GM20000 (cell line): ENCODE measurements at regions not wholly inside any gene's neighbourhood (a gene's known extent, or its start where the extent isn't known, plus 50 kb on each side); places are given as distances from the start of the nearest gene placed in this dataset.

ENCODE experiments used
- DNase-seq: peaks from one replicate; pipeline ENCODE4 v3.0.0; 2012; ENCODE audit warnings: low spot score
- CTCF ChIP-seq: IDR thresholded peaks from 2 replicates; pipeline ENCODE4 v1.5.1; 2012; ENCODE audit warnings: mild to moderate bottlenecking, control low read depth; ENCODE audit errors: extremely low read depth, missing control alignments

GRCh38 chr18:66764230-66764629 is 160.3 kb upstream of the CDH19 start:
- no peak for TF ChIP-seq CTCF

GRCh38 chr18:66761166-66761565 is 157.3 kb upstream of the CDH19 start:
- DNase-seq = no peak
- no peak for TF ChIP-seq CTCF

More at GRCh38 chr18:66764230-66764629, 160.3 kb upstream of the CDH19 start:
- DNase-seq = no peak

GRCh38 chr18:66760559-66760958 is 156.7 kb upstream of the CDH19 start:
- TF ChIP-seq CTCF = no peak
- DNase-seq = no peak

- TF ChIP-seq CTCF = no peak
- no peak for DNase-seq
Observed at GRCh38 chr18:66759050-66759828, 155.3 kb upstream of the CDH19 start.

GRCh38 chr18:66757946-66758345 is 154.1 kb upstream of the CDH19 start:
- TF ChIP-seq CTCF = no peak
- DNase-seq = no peak

GRCh38 chr18:66754335-66754734 is 150.4 kb upstream of the CDH19 start:
- TF ChIP-seq CTCF = no peak
- no peak for DNase-seq

- TF ChIP-seq CTCF = no peak
- DNase-seq = no peak
Observed at GRCh38 chr18:66752733-66753132, 148.8 kb upstream of the CDH19 start.
